HepG2 (cell line): ENCODE measurements at regions not wholly inside any gene's neighbourhood (a gene's known extent, or its start where the extent isn't known, plus 50 kb on each side); places are given as distances from the start of the nearest gene placed in this dataset.

Source experiments
- CHCHD3 ChIP-seq: sonication (generic); formaldehyde crosslinking; IDR thresholded peaks from 2 replicates; pipeline ENCODE4 v1.8.0; 2022; ENCODE audit warnings: mild to moderate bottlenecking, missing genetic modification reagents, moderate library complexity
- HNRNPK ChIP-seq: fragments of 200-400 bp; formaldehyde crosslinking; IDR thresholded peaks from 2 replicates; pipeline ENCODE4 v1.6.1; 2018; ENCODE audit warnings: low read length, low read depth, moderate library complexity, mild to moderate bottlenecking; ENCODE audit not compliant: poor library complexity, severe bottlenecking
- ZNF619 ChIP-seq: sonication (generic); formaldehyde crosslinking; IDR thresholded peaks from 2 replicates; pipeline ENCODE4 v1.4.0; 2020; ENCODE audit warnings: mild to moderate bottlenecking, missing genetic modification reagents
- TF ChIP-seq, protein P1 (sequence below), 2 experiments: fragments of 450-650 bp in 1 of 2; sonication (generic) in 1 of 2; formaldehyde crosslinking; IDR thresholded peaks; 2 replicates each; pipeline versions ENCODE4 v1.5.0 to v1.8.0; 2020 to 2022; ENCODE audit warnings: mild to moderate bottlenecking in 1 of 2, missing genetic modification reagents in 1 of 2
- TF ChIP-seq, protein P2 (sequence below): sonication (generic); formaldehyde crosslinking; IDR thresholded peaks from one replicate; pipeline ENCODE4 v1.5.1; 2020; ENCODE audit warnings: mild to moderate bottlenecking, missing genetic modification reagents; ENCODE audit errors: not compliant biosample characterization

DNA sequence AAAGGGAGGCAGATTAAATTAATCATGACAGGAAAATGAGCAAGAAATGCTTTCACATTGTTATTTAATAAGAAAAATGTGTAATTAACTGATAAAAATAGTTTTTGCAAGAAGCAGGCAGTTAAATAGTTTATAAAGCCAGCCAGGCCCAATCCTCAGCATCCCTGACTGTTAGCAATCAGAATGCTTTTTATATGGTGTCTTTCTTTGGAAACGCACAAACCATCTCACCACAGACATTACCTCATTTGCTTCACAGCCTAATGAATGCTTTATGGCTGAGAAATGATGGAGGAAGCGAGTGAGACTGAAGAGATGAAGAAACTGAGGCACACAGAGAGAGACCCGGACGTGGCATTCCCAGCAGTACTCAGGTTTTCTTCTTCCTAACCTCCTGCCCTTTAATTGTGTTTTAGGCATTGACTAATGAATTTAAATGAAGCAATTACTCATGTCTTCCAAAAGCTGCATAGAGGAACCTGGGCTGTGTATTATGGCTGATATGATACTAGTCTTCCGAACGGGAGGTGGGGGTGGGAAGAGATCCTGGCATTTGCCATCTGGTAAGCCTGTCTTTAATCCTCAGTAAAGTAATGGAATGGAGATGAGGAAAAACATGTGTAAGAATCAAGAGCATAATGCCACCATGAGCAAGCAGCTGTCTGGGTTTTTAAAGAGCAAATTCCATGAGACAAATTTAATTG is 116.1 kb upstream of the LMO4 start (continued):
- TF ChIP-seq, protein P1, sequence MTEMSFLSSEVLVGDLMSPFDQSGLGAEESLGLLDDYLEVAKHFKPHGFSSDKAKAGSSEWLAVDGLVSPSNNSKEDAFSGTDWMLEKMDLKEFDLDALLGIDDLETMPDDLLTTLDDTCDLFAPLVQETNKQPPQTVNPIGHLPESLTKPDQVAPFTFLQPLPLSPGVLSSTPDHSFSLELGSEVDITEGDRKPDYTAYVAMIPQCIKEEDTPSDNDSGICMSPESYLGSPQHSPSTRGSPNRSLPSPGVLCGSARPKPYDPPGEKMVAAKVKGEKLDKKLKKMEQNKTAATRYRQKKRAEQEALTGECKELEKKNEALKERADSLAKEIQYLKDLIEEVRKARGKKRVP (CRISPR knock-in tag; IDR thresholded peaks at IDR 0.05) = no peak
- TF ChIP-seq ZNF619 (CRISPR knock-in tag) (no peak), HNRNPK (no peak), CHCHD3 (CRISPR knock-in tag) (no peak)
- TF ChIP-seq, protein P2, sequence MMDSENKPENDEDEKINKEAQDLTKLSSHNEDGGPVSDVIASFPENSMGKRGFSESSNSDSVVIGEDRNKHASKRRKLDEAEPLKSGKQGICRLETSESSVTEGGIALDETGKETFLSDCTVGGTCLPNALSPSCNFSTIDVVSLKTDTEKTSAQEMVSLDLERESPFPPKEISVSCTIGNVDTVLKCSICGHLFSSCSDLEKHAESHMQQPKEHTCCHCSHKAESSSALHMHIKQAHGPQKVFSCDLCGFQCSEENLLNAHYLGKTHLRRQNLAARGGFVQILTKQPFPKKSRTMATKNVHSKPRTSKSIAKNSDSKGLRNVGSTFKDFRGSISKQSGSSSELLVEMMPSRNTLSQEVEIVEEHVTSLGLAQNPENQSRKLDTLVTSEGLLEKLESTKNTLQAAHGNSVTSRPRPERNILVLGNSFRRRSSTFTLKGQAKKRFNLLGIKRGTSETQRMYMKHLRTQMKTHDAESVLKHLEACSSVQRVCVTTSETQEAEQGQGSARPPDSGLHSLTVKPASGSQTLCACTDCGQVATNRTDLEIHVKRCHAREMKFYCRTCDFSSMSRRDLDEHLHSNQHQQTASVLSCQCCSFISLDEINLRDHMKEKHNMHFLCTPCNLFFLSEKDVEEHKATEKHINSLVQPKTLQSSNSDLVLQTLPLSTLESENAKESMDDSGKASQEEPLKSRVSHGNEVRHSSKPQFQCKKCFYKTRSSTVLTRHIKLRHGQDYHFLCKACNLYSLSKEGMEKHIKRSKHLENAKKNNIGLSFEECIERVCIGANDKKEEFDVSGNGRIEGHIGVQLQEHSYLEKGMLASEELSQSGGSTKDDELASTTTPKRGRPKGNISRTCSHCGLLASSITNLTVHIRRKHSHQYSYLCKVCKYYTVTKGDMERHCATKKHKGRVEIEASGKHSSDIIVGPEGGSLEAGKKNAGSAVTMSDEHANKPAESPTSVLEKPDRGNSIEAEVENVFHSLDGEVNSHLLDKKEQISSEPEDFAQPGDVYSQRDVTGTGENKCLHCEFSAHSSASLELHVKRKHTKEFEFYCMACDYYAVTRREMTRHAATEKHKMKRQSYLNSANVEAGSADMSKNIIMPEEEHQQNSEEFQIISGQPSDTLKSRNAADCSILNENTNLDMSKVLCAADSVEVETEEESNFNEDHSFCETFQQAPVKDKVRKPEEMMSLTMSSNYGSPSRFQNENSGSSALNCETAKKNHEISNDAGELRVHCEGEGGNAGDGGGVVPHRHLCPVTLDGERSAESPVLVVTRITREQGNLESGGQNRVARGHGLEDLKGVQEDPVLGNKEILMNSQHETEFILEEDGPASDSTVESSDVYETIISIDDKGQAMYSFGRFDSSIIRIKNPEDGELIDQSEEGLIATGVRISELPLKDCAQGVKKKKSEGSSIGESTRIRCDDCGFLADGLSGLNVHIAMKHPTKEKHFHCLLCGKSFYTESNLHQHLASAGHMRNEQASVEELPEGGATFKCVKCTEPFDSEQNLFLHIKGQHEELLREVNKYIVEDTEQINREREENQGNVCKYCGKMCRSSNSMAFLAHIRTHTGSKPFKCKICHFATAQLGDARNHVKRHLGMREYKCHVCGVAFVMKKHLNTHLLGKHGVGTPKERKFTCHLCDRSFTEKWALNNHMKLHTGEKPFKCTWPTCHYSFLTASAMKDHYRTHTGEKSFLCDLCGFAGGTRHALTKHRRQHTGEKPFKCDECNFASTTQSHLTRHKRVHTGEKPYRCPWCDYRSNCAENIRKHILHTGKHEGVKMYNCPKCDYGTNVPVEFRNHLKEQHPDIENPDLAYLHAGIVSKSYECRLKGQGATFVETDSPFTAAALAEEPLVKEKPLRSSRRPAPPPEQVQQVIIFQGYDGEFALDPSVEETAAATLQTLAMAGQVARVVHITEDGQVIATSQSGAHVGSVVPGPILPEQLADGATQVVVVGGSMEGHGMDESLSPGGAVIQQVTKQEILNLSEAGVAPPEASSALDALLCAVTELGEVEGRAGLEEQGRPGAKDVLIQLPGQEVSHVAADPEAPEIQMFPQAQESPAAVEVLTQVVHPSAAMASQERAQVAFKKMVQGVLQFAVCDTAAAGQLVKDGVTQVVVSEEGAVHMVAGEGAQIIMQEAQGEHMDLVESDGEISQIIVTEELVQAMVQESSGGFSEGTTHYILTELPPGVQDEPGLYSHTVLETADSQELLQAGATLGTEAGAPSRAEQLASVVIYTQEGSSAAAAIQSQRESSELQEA = no peak
